ENCODE measurements at regions not wholly inside any gene's neighbourhood (a gene's known extent, or its start where the extent isn't known, plus 50 kb on each side); places are given as distances from the start of the nearest gene placed in this dataset.

DNA sequence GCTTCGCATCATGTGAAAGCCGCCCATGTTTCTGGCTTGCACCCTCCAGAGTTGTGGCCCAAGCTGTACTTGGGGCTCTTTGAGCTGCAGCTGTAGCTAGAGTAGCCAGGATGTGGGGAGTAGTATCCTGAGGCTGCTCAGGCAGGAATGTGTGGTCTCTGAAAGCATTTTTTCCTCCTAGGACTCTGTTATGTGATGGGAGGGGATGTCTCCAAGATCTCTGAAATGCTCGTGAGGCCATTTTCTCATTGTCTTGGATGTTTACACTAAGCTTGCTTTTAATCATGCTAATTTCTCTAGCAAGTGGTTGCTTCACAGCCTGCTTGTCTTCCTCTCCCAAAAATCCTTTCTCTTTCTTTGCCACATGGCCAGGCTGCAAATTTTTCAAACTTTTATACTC lies 687.6 kb downstream of the DCDC2C start:
- H3K27ac ChIP-seq = no peak overlapping the region
- intact Hi-C loops (cut with DNase I) = no loop called here
- H3K36me3 ChIP-seq = no peaks in the 10 kb centered on the region
- FAIRE-seq (no peak), ATAC-seq (no peak), DNase-seq (no peak)
- no peaks in the 10 kb centered on the region for H3K9me3 ChIP-seq
- H3K4me3 ChIP-seq = no peak overlapping the region
- WGBS, 2 donors = 76 to 78% methylated on average over 3 of the region's 3 CpGs
- no peaks in the 10 kb centered on the region for H3K27me3 ChIP-seq
- H3K4me1 ChIP-seq = no peaks in the 10 kb centered on the region
- no peak for TF ChIP-seq CTCF (IDR thresholded peaks at IDR 0.05)

DNA sequence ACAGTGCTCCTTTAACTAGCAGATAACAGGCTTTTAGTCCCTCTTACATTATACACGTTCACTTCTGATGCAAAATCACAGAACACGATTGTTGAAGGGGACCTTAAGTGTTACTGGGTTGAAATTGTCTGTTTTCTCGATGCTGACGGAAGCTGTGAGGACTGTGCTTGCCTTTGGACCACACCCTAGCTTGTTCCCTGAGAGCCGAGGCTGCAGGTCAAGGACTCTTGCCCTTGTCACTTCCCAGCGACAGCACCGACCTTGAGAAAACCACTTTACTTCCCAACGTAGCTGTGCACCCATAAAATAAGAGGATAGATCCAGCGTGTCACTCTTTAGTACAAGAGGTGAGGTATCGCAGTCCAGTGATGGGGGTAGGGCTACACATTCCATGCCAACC lies 701.0 kb downstream of the DCDC2C start:
- intact Hi-C loops (cut with DNase I) = no loop called here
- Histone ChIP-seq H3K4me3 (no peak overlapping the region), H3K36me3 (no peaks in the 10 kb centered on the region), H3K4me1 (no peaks in the 10 kb centered on the region), H3K9me3 (no peaks in the 10 kb centered on the region), H3K27me3 (no peaks in the 10 kb centered on the region), H3K27ac (no peak overlapping the region)
- DNase-seq (no peak), ATAC-seq (no peak), FAIRE-seq (no peak)
- TF ChIP-seq CTCF (IDR thresholded peaks at IDR 0.05) = no peak
- 47 to 57% methylated on average over 10 of the region's 10 CpGs for WGBS, 2 donors

DNA sequence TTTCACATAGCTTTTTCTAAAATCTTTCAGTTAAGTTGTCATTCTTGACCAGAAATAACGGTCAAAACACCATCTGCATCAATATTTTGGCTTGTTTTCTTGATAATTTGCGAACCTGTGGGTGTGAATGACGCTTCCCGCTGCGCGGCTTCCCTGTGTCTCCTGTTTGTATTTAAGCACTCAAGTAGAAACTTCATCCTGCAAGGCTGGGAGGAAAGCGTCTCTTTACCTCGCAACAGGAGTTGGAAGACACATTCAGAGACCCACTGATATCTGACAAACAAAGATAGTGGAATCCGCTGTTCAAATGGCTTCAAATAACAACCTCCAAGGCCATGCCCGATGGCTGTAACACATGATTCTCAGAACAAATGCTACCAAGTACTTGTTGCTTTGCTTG lies 704.9 kb downstream of the DCDC2C start:
- no peaks in the 10 kb centered on the region for H3K4me1 ChIP-seq
- H3K9me3 ChIP-seq = no peaks in the 10 kb centered on the region
- intact Hi-C loops (cut with DNase I) = no loop called here
- TF ChIP-seq CTCF (IDR thresholded peaks at IDR 0.05) = no peak
- no peaks in the 10 kb centered on the region for H3K36me3 ChIP-seq
- WGBS, 2 donors = 64 to 70% methylated on average over 10 of the region's 10 CpGs
- H3K4me3 ChIP-seq = no peak overlapping the region
- no peak for FAIRE-seq
- no peak for ATAC-seq
- DNase-seq = no peak
- H3K27me3 ChIP-seq = no peaks in the 10 kb centered on the region
- H3K27ac ChIP-seq = no peak overlapping the region

- intact Hi-C loops (cut with DNase I) = no loop called here
- H3K4me3 ChIP-seq = no peak overlapping the region
- no peak for TF ChIP-seq CTCF (IDR thresholded peaks at IDR 0.05)
- H3K9me3 ChIP-seq = no peaks in the 10 kb centered on the region
- FAIRE-seq (no peak), ATAC-seq (no peak), DNase-seq (no peak)
- no peaks in the 10 kb centered on the region for H3K4me1 ChIP-seq
- 50 to 71% methylated on average over 9 of the region's 9 CpGs for WGBS, 2 donors
- H3K27ac ChIP-seq = no peak overlapping the region
- no peaks in the 10 kb centered on the region for H3K36me3 ChIP-seq
- no peaks in the 10 kb centered on the region for H3K27me3 ChIP-seq
Observed at GRCh38 chr2:4412637-4413187, 709.3 kb downstream of the DCDC2C start.

DNA sequence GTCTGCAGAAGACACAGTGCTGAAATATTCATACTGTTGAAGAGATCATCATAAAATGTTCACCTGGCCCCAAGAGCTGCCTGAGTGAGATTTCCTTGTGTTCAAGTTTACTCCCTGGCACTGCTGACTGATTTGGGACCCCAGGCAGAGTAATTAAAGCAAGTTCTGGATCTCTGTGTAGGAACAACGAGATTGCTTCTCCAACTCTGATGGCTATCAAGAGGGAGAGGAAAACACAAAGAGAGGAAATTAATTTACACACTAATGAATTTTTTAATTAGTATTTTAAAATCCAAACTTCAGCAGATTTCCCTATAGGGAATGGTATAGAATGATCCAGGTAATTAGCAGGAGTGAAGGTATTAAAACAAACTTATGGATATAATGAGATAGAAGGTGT lies 711.8 kb downstream of the DCDC2C start:
- no peaks in the 10 kb centered on the region for H3K9me3 ChIP-seq
- no peak for DNase-seq
- intact Hi-C loops (cut with DNase I) = no loop called here
- TF ChIP-seq CTCF (IDR thresholded peaks at IDR 0.05) = no peak
- no peaks in the 10 kb centered on the region for H3K4me1 ChIP-seq
- no peak for ATAC-seq
- no peak overlapping the region for H3K4me3 ChIP-seq
- 51 to 54% methylated on average over 1 of the region's 1 CpG for WGBS, 2 donors
- H3K27ac ChIP-seq = no peak overlapping the region
- no peaks in the 10 kb centered on the region for H3K36me3 ChIP-seq
- no peak for FAIRE-seq
- no peaks in the 10 kb centered on the region for H3K27me3 ChIP-seq

Measured in pancreas (tissue), 10 donors.